MG63 (cell line): ENCODE measurements at regions not wholly inside any gene's neighbourhood (a gene's known extent, or its start where the extent isn't known, plus 50 kb on each side); places are given as distances from the start of the nearest gene placed in this dataset.

ENCODE experiments used
- DNase-seq: peaks from one replicate; pipeline ENCODE4 v3.0.0-alpha.2; 2020
- H3K27me3 ChIP-seq: fragments of 250-450 bp; sonication (Bioruptor Pico); 2 replicates; pipeline ENCODE4 v1.5.1; 2020; ENCODE audit warnings: mild to moderate bottlenecking, moderate library complexity
- H3K36me3 ChIP-seq: fragments of 250-450 bp; sonication (Bioruptor Pico); 2 replicates; pipeline ENCODE4 v1.5.1; 2020; ENCODE audit warnings: mild to moderate bottlenecking, moderate library complexity
- H3K4me3 ChIP-seq: fragments of 250-450 bp; sonication (Bioruptor Pico); 2 replicates; pipeline ENCODE4 v1.5.1; 2020; ENCODE audit warnings: mild to moderate bottlenecking, moderate library complexity
- H3K9me3 ChIP-seq: fragments of 250-450 bp; sonication (Bioruptor Pico); 2 replicates; pipeline ENCODE4 v1.5.1; 2020; ENCODE audit warnings: mild to moderate bottlenecking, moderate library complexity

GRCh38 chr12:60921541-60921940, 1325.7 kb downstream of the SLC16A7 start:
- no peak for DNase-seq
- Histone ChIP-seq H3K4me3 (no peak overlapping the region), H3K27me3 (no peaks in the 10 kb centered on the region), H3K36me3 (no peaks in the 10 kb centered on the region), H3K9me3 (no peaks in the 10 kb centered on the region)

DNA sequence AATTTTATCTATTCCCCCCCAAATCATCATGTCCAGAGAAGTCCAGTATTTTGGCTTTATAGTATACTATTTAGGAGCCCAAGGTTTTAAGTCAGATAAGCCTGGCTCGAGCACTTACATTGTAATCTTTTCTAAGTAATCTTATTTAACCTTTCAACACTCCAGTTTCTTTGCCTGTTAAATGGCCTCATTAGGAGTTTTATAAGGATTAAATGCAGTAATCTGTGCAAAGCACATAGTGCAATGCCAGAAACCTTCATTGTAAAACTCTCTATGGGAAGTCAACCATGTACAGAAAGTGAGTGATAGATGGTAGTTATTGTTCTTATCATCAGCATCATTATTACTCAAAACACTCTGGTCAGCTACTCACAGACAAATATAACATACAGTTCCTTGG, 1330.4 kb downstream of the SLC16A7 start:
- no peaks in the 10 kb centered on the region for H3K27me3 ChIP-seq
- H3K9me3 ChIP-seq = no peaks in the 10 kb centered on the region
- no peak overlapping the region for H3K4me3 ChIP-seq
- no peak for DNase-seq
- H3K36me3 ChIP-seq = no peaks in the 10 kb centered on the region

- no peaks in the 10 kb centered on the region for H3K9me3 ChIP-seq
- DNase-seq = no peak
- H3K36me3 ChIP-seq = no peaks in the 10 kb centered on the region
- H3K4me3 ChIP-seq = no peak overlapping the region
- no peaks in the 10 kb centered on the region for H3K27me3 ChIP-seq
These were observed 1330.1 kb upstream of the USP15 start for GRCh38 chr12:60930151-60930550.

DNA sequence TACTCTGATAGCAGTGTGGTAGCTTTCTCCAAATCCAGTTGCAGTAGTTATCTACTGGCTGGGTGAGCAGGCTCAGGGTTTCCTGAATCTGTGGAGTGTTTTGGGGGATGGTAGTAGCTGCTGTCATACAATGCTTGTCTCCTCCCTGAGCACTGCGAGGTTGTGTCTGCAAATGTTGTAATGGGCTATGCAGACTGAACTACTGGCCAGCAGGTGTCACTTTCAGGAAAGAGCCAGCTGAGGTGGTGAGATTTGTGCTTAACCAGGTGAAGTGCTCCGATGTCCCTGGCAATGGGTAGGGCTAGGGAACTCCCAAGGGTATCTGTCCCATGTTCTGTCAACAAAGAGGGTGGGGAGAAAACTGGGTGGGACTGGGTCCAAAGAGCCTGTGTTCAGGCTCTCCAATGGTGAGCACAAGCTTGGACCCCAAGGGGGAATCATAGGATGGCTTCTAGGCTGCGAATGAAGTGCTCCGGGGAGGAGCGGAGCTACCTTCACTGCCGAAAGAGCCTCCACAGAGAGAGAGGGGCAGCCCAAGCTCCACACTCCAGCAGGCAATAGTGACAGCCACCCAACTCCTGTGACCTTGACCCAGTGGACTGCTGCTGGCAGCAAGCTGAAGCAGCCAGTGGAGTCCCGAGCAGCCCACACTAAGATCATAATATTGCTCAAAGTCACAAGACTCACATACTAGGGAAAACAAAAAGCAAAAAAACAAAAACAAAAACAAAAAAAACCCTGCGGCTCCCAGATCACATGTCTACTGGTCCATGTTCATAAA, 1324.0 kb upstream of the USP15 start:
- Histone ChIP-seq H3K9me3 (no peaks in the 10 kb centered on the region), H3K27me3 (no peaks in the 10 kb centered on the region), H3K4me3 (no peak overlapping the region), H3K36me3 (no peaks in the 10 kb centered on the region)
- DNase-seq = no peak

- no peaks in the 10 kb centered on the region for H3K27me3 ChIP-seq
- H3K9me3 ChIP-seq = no peaks in the 10 kb centered on the region
- H3K4me3 ChIP-seq = no peak overlapping the region
- no peaks in the 10 kb centered on the region for H3K36me3 ChIP-seq
- no peak for DNase-seq
These were observed 1312.7 kb upstream of the USP15 start for GRCh38 chr12:60947533-60947932.

DNA sequence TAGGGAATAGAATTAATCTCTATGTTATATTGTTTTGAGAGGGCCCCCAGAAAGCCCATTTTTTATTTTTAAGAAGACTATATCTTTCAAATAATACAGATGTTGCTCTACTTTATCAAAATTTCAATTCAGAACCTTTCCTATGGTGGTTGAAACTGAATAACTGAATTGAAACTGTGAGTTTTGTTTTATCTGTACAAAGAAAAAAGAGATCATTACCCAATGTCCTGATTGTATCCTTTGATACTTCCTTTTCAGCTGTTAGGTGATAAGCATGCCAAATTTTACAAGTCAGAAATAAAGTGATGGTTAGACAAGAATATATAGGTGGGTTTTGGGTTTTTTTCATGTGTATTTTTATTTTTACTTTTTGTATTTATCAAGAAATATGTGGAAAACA, 1293.1 kb upstream of the USP15 start:
- no peak for DNase-seq
- no peaks in the 10 kb centered on the region for H3K36me3 ChIP-seq
- H3K27me3 ChIP-seq = no peaks in the 10 kb centered on the region
- H3K4me3 ChIP-seq = no peak overlapping the region
- no peaks in the 10 kb centered on the region for H3K9me3 ChIP-seq

DNA sequence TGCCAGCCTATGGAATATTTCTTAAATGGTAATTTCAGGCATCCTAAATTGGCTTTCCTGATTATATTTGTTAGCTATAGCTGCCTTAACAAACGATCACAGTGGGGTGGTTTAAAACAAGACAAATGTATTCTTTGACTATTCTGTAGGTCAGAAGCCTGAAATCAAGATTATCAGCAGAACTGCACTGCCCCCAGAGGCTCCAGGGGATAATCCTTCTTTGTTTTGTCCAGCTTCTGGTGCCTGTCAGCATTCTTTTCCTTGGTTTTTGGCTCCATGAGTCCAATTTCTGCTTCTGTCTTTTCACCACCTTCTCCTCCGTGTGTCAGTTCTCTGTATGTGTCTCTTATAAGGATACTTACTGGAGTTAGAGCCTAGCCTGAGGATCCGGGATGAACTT, 1282.2 kb upstream of the USP15 start:
- DNase-seq = no peak
- H3K4me3 ChIP-seq = no peak overlapping the region
- no peaks in the 10 kb centered on the region for H3K9me3 ChIP-seq
- H3K36me3 ChIP-seq = no peaks in the 10 kb centered on the region
- H3K27me3 ChIP-seq = no peaks in the 10 kb centered on the region

GRCh38 chr12:60980558-60980957, 1279.6 kb upstream of the USP15 start:
- no peaks in the 10 kb centered on the region for H3K9me3 ChIP-seq
- H3K27me3 ChIP-seq = no peaks in the 10 kb centered on the region
- no peaks in the 10 kb centered on the region for H3K36me3 ChIP-seq
- no peak for DNase-seq
- no peak overlapping the region for H3K4me3 ChIP-seq

- Histone ChIP-seq H3K4me3 (no peak overlapping the region), H3K27me3 (no peaks in the 10 kb centered on the region), H3K9me3 (no peaks in the 10 kb centered on the region), H3K36me3 (no peaks in the 10 kb centered on the region)
- no peak for DNase-seq
These were observed 1278.7 kb upstream of the USP15 start for GRCh38 chr12:60981473-60981872.

DNA sequence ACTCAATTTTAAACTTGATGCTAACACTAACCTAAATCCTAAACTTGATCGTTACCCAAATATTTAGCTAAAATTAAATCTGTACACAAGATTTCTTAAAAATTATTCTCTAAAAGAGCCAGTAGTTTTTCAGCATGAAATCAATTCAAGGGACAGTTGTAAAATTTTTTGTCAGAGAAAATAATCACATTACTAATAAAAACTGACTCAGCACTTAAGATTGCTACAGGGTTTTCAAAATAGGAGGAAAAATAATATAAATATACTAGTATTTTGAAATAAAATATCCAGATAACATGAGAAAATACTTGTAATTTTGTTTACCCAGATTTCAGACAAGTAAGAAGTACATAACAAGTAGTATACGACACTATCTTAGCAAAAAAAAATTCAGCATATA, 1268.1 kb upstream of the USP15 start:
- DNase-seq = no peak
- H3K27me3 ChIP-seq = no peaks in the 10 kb centered on the region
- H3K36me3 ChIP-seq = no peaks in the 10 kb centered on the region
- no peaks in the 10 kb centered on the region for H3K9me3 ChIP-seq
- H3K4me3 ChIP-seq = no peak overlapping the region

DNA sequence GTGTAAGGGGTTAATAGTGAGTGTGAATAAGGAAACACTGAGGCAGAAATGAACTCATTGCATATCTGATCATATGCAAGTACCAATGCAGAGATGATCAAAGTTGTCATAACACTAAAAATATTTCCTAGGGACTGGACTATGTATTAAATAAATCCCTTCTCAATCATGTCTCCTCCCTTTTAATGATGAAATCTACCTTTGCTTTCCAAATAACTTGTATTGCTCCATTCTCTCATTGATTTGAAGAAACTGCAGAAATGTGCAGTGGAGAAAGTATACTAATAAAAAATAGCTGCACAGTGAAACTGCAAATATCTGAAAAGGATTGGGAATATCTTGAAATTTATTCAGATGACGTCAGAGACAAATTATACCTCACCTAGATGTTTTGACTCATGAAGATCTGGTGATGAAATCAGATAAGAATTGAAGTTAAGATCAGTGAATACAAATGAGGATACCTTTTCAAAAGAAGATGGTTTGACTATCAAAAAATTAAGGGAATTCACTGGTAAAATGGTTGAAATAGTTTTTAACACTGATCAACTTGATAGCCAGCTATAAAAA, 1264.9 kb upstream of the USP15 start:
- DNase-seq = no peak
- Histone ChIP-seq H3K36me3 (no peaks in the 10 kb centered on the region), H3K4me3 (no peak overlapping the region), H3K27me3 (no peaks in the 10 kb centered on the region), H3K9me3 (no peaks in the 10 kb centered on the region)

DNA sequence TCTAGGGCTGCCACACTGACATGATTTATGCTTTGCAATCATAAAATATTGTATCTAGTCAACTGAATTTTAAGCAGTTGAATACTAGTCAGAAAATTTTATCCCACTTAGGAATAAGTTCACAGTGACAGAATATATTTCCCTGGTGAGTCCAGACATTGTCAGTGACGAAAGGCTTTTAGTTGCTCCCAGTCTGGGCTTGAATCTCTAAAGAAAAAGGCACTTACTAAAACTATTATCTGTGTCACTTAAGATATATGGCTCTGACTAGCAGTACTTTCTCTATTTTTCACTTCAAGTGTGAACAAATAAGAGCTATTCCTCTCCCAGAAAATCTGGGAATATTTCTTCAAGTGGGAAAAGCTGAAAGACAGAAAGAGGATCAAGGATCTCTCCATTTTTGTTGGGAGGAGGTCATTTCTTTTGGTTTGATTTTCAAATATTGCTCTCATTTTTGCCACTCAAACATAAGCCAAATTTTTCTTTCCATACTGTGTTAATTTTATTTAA, 1262.3 kb upstream of the USP15 start:
- no peak for DNase-seq
- no peaks in the 10 kb centered on the region for H3K9me3 ChIP-seq
- no peaks in the 10 kb centered on the region for H3K36me3 ChIP-seq
- H3K4me3 ChIP-seq = no peak overlapping the region
- H3K27me3 ChIP-seq = no peaks in the 10 kb centered on the region

- H3K4me3 ChIP-seq = no peak overlapping the region
- H3K27me3 ChIP-seq = no peaks in the 10 kb centered on the region
- no peaks in the 10 kb centered on the region for H3K9me3 ChIP-seq
- H3K36me3 ChIP-seq = no peaks in the 10 kb centered on the region
- DNase-seq = no peak
These were observed 1251.0 kb upstream of the USP15 start for GRCh38 chr12:61009192-61009591.

- no peaks in the 10 kb centered on the region for H3K36me3 ChIP-seq
- no peak for DNase-seq
- no peaks in the 10 kb centered on the region for H3K27me3 ChIP-seq
- no peaks in the 10 kb centered on the region for H3K9me3 ChIP-seq
- no peak overlapping the region for H3K4me3 ChIP-seq
These were observed 1248.3 kb upstream of the USP15 start for GRCh38 chr12:61011767-61012423.

DNA sequence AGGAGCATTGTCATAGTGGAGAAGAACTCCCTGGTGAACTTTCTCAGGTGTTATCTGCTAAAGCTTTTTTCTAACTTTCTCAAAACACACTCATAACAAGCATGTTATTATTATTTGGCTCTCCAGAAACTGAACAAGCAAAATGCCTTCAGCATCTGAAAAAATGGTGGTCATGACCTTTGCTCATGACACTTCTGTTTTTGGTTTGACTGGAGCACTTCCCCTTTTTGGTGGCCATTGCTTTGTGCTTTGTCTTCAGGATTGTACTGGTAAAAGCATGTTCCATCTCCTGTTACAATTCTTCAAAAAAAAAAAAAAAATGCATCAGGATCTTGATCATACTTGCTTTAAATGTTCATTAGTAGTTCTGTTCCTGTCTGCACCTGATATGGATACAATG, 1241.6 kb upstream of the USP15 start:
- Histone ChIP-seq H3K9me3 (no peaks in the 10 kb centered on the region), H3K4me3 (no peak overlapping the region), H3K27me3 (no peaks in the 10 kb centered on the region), H3K36me3 (no peaks in the 10 kb centered on the region)
- DNase-seq = no peak

DNA sequence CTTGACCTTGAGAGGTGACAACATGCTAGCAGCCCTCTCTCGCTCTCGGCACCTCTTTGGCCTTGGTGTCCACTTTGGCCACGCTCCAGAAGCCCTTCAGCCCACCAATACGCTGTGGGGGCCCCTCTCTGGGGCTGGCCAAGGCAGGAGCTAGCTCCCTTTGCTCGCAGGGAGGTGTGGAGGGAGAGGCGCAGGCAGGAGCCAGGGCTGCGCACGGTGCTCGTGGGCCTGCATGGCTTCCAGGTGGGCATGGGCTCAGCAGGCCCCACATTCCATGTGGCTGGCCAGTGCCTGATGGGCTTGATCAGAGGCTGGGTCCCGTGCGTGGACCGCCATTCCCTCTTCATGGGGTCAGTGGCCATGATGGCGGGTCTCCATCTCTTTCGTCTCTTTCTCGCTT, 1237.0 kb upstream of the USP15 start:
- Histone ChIP-seq H3K27me3 (no peaks in the 10 kb centered on the region; the same call in 1 of the 2 replicates), H3K4me3 (no peak overlapping the region), H3K36me3 (no peaks in the 10 kb centered on the region), H3K9me3 (no peaks in the 10 kb centered on the region)
- no peak for DNase-seq

GRCh38 chr12:61029516-61029915, 1230.7 kb upstream of the USP15 start:
- Histone ChIP-seq H3K4me3 (no peak overlapping the region), H3K9me3 (no peaks in the 10 kb centered on the region), H3K27me3 (no peaks in the 10 kb centered on the region; the same call in 1 of the 2 replicates), H3K36me3 (no peaks in the 10 kb centered on the region)
- no peak for DNase-seq

DNA sequence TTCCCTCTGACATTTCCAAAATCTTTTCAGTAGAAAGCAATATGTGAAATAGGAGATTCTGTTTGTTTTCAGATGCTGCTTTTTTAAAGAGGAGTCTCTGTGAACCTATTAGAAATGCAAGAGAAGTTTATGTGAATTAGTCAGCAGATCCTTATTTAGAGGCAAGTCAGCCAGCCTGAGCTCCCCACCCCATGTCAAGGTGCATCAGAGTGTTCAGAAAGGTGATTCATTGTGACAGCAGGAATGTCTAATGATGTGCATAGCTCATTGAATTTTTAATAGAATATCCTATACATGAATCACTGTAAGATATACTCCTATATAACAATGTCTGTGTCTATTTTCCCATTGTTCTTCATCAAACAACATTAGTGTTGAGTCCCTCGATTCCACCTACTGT, 1222.4 kb upstream of the USP15 start:
- no peaks in the 10 kb centered on the region for H3K36me3 ChIP-seq
- H3K27me3 ChIP-seq = no peaks in the 10 kb centered on the region
- DNase-seq = no peak
- no peaks in the 10 kb centered on the region for H3K9me3 ChIP-seq
- no peak overlapping the region for H3K4me3 ChIP-seq
